ENCODE measurements at regions not wholly inside any gene's neighbourhood (a gene's known extent, or its start where the extent isn't known, plus 50 kb on each side); places are given as distances from the start of the nearest gene placed in this dataset.

- TF ChIP-seq CTCF (IDR thresholded peaks at IDR 0.05 in 2 of 3, conservative IDR thresholded peaks at IDR 0.05 in 1 of 3; ENCODE audit: borderline replicate concordance in 1 of 3, insufficient read depth in 1 of 3, low read depth in 2 of 3, low read length in 2 of 3) (no peak), POLR2AphosphoS5 (IDR thresholded peaks at IDR 0.05; ENCODE audit: low read depth, low read length) (no peak), POLR2A (IDR thresholded peaks at IDR 0.05; ENCODE audit: borderline replicate concordance, extremely low read depth, insufficient read depth, insufficient read length) (no peak), YY1 (IDR thresholded peaks at IDR 0.05; ENCODE audit: extremely low read depth, insufficient replicate concordance, low read depth, low read length) (no peak), EZH2phosphoT487 (IDR thresholded peaks at IDR 0.05; ENCODE audit: borderline replicate concordance) (no peak), SP1 (IDR thresholded peaks at IDR 0.05; ENCODE audit: low read depth) (no peak), ZNF274 (IDR thresholded peaks at IDR 0.05; ENCODE audit: low read depth, low read length) (no peak), CBX3 (IDR thresholded peaks at IDR 0.05; ENCODE audit: low read depth) (no peak), EZH2 (IDR thresholded peaks at IDR 0.05) (no peak), MAX (IDR thresholded peaks at IDR 0.05) (no peak), SIN3A (IDR thresholded peaks at IDR 0.05; ENCODE audit: low read depth) (no peak)
Observed at GRCh38 chr2:37862620-37863019, 62.5 kb upstream of the RMDN2 start.

Measured in HCT116 (cell line).